Brain microvascular endothelial cell (primary cell): ENCODE measurements at regions not wholly inside any gene's neighbourhood (a gene's known extent, or its start where the extent isn't known, plus 50 kb on each side); places are given as distances from the start of the nearest gene placed in this dataset.

Experiments
- DNase-seq: peaks from one replicate; pipeline ENCODE4 v3.0.0-alpha.2; 2020
- H3K27ac ChIP-seq: fragments of 250-450 bp; sonication (Bioruptor Pico); 2 replicates; pipeline ENCODE4 v1.5.1; 2020; ENCODE audit warnings: mild to moderate bottlenecking, moderate library complexity
- H3K27me3 ChIP-seq: fragments of 250-450 bp; sonication (Bioruptor Pico); replicated peaks from 2 replicates; pipeline ENCODE4 v1.5.1; 2020; ENCODE audit warnings: mild to moderate bottlenecking
- H3K36me3 ChIP-seq: fragments of 250-450 bp; sonication (Bioruptor Pico); replicated peaks from 2 replicates; pipeline ENCODE4 v1.5.1; 2020; ENCODE audit warnings: mild to moderate bottlenecking
- H3K4me3 ChIP-seq: 2 replicates; pipeline ENCODE4 v1.5.1; 2011; ENCODE audit warnings: low read depth, mild to moderate bottlenecking, control low read depth, low read length, moderate library complexity
- in situ Hi-C: cut with HindIII; loops from 2 replicates; pipeline ENCODE4 v1.10.0; 2017; ENCODE audit warnings: low sequenced_read_pairs, low pct_ligation_motif_present
- TF ChIP-seq, protein P1 (sequence below): IDR thresholded peaks from 2 replicates; pipeline ENCODE4 v1.5.1; 2011; ENCODE audit warnings: low read depth, mild to moderate bottlenecking, moderate library complexity, low read length, control low read depth, inconsistent platforms; ENCODE audit errors: missing control alignments

GRCh38 chrY:19644889-19645638 lies 99.5 kb downstream of the KDM5D start:
- H3K36me3 ChIP-seq: no peaks in the 10 kb centered on the region
- in situ Hi-C loops: no loop called here

GRCh38 chrY:19637651-19638347 lies 106.7 kb downstream of the KDM5D start:
- no peak for DNase-seq
- Histone ChIP-seq H3K27me3 (no peaks in the 10 kb centered on the region), H3K27ac (no peak overlapping the region), H3K36me3 (no peaks in the 10 kb centered on the region), H3K4me3 (no peak overlapping the region)
- in situ Hi-C loops: no loop called here
- TF ChIP-seq, protein P1, sequence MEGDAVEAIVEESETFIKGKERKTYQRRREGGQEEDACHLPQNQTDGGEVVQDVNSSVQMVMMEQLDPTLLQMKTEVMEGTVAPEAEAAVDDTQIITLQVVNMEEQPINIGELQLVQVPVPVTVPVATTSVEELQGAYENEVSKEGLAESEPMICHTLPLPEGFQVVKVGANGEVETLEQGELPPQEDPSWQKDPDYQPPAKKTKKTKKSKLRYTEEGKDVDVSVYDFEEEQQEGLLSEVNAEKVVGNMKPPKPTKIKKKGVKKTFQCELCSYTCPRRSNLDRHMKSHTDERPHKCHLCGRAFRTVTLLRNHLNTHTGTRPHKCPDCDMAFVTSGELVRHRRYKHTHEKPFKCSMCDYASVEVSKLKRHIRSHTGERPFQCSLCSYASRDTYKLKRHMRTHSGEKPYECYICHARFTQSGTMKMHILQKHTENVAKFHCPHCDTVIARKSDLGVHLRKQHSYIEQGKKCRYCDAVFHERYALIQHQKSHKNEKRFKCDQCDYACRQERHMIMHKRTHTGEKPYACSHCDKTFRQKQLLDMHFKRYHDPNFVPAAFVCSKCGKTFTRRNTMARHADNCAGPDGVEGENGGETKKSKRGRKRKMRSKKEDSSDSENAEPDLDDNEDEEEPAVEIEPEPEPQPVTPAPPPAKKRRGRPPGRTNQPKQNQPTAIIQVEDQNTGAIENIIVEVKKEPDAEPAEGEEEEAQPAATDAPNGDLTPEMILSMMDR: no peak

More at GRCh38 chrY:19644889-19645638, 99.5 kb downstream of the KDM5D start:
- Histone ChIP-seq H3K27me3 (no peaks in the 10 kb centered on the region), H3K27ac (no peak overlapping the region), H3K4me3 (no peak overlapping the region)
- TF ChIP-seq, protein P1: no peak
- DNase-seq: no peak

DNA sequence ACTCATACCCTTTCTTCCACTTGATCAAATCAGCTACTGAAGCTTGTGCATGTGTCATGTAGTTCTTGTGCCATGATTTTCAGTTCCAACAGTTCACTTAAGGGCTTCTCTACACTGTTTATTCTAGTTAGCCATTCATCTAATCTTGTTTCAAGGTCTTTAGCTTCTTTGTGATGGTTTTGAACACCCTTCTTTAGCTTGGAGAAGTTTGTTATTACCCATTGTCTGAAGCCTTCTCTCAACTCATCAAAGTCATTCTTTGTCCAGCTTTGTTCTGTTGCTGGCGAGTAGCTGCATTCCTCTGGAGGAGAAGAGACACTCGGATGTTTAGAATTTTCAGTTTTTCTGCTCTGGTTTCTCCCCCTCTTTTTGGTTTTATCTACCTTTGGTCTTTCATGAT lies 115.6 kb downstream of the KDM5D start:
- Histone ChIP-seq H3K36me3 (no peaks in the 10 kb centered on the region), H3K4me3 (no peak overlapping the region), H3K27me3 (no peaks in the 10 kb centered on the region), H3K27ac (no peak overlapping the region)
- in situ Hi-C loops: no loop called here
- DNase-seq: no peak
- TF ChIP-seq, protein P1: no peak

DNA sequence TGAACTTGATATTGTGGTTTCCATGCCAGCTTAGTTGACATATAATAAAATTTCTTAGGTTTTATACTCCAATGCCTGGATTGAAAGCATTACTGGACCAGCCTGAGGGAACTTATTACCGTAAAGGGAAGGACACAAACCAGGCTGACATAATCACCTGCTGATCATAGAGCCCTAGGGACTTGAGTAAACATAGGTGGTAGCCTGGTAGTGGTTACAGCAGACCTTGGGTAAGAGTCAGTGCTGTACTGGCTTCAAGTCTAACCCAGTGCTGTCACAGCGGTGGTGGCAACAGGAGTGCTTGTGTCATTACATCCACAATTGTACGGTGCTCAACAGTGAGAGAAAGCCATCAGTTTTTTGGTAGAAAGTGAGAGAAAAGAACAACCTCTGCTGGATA lies 122.1 kb downstream of the KDM5D start:
- in situ Hi-C loops: no loop called here
- no peaks in the 10 kb centered on the region for H3K27me3 ChIP-seq
- H3K27ac ChIP-seq: no peak overlapping the region
- no peaks in the 10 kb centered on the region for H3K36me3 ChIP-seq
- no peak for DNase-seq
- H3K4me3 ChIP-seq: no peak overlapping the region
- TF ChIP-seq, protein P1: no peak

- no peak for DNase-seq
Measured at GRCh38 chrY:19621756-19622155, 122.8 kb downstream of the KDM5D start.

More at GRCh38 chrY:19621756-19622155, 122.8 kb downstream of the KDM5D start:
- no peaks in the 10 kb centered on the region for H3K27me3 ChIP-seq
- in situ Hi-C loops: no loop called here
- TF ChIP-seq, protein P1: no peak
- no peak overlapping the region for H3K4me3 ChIP-seq
- H3K27ac ChIP-seq: no peak overlapping the region
- no peaks in the 10 kb centered on the region for H3K36me3 ChIP-seq
